HG03521 (cell line): ENCODE measurements at regions not wholly inside any gene's neighbourhood (a gene's known extent, or its start where the extent isn't known, plus 50 kb on each side); places are given as distances from the start of the nearest gene placed in this dataset.

Source experiments
- ATAC-seq: cut with Tn5 transposase; IDR thresholded peaks from one replicate; pipeline ENCODE4 v1.9.1; 2021; ENCODE audit warnings: mild to moderate bottlenecking, moderate library complexity; ENCODE audit not compliant: unreplicated experiment

GRCh38 chr12:88957358-88957757 is 377.1 kb upstream of the KITLG start:
- ATAC-seq = no peak

GRCh38 chr12:88955531-88955930 is 375.3 kb upstream of the KITLG start:
- no peak for ATAC-seq

- ATAC-seq = no peak
These were observed 372.8 kb upstream of the KITLG start for GRCh38 chr12:88953029-88953586.

GRCh38 chr12:88952562-88952942 is 372.3 kb upstream of the KITLG start:
- no peak for ATAC-seq

DNA sequence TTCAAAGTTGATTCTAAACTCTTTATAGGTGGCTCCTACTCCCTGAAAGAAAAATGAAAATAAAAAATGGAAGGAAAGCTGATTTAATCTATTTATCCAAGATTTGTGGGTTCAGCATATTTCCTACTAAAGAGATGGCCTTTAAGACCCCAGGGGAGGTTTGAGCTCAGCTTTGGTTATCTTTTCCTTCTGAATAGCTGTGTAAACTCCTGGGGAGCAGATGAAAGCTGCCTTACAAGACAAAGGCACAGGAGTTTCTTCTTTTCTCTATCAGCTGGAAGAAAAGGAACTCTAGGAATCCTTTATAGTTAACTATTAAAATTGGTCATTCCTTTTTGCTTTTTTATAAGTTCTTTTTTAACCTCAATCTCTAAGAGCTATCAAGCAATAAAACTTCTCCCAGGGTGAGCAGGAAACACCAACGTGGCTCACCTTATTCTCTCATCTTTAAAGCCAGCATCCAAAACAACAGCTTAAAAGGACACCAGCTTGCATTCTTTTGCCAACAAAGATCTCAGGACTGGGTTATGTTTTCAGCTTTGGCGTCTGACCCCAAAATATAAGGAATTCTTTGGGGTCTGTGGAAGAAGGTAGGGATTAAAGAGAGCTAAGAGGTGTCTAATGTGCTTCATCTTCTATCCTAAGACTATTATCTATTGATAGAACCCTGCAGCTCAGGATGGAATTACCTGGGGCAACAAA is 371.7 kb upstream of the KITLG start:
- ATAC-seq = no peak

- ATAC-seq = no peak
These were observed 370.9 kb upstream of the KITLG start for GRCh38 chr12:88951177-88951576.

DNA sequence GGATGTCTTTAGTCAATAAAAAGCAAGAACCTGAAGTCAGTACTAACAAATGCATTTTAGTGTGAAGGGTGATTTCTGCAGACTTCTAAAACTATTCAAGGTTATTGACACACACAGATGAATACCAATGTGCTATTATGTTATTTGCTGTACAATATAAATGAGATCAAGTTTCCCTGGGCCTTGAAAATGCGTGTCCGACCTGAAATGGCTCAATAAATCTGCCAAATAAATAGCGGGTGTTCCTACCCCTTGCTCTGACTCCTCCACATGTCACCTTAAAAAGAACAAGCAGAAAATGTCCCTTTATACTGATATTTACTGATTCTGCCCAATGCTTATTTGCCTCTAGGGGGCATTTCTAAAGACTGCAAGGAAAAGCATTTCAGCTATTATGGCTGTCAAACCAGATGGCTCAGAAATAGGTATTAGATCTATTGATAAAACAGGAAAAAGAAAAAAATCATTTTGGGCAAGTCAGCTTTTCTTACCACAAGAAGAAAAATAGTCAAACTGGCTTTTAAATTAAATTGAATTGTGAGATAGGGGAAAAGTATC is 367.3 kb upstream of the KITLG start:
- no peak for ATAC-seq

DNA sequence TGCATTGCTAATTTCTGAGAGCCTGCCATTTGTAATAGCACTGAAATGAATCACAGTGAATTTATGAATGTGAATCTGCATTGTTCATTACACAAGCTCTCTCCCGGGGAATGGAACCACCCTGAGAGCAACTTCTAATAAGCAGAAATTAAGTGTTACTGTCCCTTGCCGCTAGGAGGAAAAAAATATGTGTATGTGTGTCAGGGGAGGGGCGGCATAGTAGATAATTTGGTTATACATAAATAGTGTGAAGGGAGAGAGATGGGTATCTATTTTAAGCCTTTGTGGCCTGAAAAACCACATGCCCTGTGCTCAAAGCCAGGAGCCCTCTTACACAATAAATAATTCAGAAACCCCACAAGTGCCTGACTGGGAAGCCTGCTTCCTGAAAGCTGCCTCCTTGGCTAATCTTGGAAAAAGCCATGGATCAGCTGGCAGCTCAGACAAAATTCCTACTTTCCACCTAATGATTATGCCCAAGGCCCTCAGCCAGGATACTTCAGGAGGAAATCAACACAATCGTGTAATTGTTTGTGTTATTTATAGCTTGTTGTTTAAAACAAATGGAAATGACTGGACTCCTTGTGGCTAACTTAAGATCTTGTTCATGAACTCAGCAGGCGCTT is 366.2 kb upstream of the KITLG start:
- ATAC-seq = no peak

DNA sequence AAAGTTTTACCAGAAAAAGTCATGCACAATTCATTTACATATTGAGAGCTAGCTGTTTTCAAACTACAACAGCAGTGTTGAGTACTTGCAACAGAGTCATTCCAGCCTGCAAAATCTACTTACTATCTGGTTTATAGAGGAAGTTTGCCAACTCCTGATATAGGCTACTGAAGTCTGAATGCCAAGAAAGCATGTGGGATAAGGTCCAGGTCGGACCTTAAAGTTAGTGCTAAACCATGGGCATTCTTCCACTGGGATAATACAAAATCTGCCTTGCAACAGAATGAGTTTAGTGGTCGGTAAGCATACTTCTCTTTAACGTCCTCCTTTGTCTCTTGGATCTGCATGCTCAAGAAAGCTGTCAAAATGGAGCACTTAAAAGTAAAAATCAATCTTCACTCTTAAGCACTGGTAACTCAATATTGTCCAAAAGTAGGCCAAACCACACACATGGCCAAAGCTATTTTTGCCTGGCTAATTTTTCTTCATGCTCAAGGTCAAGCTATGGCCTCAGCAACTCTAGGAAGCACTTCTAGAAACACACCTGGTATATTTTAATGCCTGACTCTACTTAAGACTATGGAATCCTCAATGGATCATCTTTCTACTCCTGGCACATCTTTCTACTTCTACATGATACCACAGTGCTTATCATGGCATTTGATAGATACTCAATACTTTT is 364.9 kb upstream of the KITLG start:
- no peak for ATAC-seq

DNA sequence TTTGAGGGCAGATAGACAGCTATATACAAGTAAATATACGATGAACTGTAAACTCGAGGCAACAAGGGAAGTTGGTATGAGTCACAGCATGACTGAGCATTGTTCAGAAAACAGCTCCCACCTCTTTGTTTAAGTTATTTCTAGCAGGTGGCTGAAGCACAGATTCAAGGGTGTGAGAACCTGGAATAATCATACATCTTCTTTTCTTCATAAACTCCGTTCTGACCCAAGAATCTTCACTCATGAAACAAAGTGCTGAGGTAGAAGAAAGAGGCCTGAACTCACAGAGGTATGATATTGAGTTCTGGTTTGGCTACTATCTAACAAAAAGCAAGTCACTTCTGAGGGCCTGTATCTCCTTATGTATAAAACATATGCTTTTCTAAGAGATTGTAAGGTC is 364.1 kb upstream of the KITLG start:
- ATAC-seq = no peak

- no peak for ATAC-seq
These were observed 360.6 kb upstream of the KITLG start for GRCh38 chr12:88940854-88941253.

DNA sequence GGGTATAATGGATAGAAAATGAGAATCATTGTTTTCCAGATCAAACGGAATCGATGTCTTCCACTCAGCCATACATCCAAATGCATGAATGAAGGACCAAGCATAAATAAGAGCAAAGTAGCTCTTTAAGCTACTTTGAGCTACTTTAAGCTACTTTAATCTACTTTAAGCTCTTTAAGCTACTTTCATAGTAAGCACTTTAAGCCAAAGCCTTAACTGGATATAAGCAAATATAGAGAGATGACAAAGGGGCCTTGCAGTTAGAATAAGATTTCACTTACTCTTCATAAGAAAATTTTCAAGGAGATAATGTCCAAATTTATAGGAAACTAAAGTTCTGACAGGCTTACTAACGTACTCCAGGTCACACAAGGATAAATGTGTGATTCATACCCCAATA is 355.6 kb upstream of the KITLG start:
- no peak for ATAC-seq

- no peak for ATAC-seq
These were observed 354.0 kb upstream of the KITLG start for GRCh38 chr12:88934163-88934747.

DNA sequence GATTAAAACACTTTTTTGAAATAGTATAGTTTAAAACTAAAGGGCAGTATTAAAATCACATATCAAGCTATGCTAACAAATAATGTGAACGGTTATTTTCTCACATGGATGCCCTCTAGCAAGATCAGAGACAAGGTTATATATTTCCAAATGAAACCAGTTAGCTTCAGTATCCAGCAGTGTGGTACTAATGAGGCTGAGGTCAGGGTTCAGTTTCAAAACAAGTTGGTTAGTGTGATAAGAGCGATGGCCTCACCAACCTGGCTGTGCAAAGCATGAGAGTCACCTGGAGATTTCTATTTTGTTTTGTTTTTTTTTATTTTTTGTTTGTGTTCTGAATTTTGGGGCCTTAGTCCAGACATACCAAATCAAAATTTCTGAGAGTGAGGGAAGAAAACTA is 352.2 kb upstream of the KITLG start:
- no peak for ATAC-seq

- no peak for ATAC-seq
These were observed 351.3 kb upstream of the KITLG start for GRCh38 chr12:88931598-88931997.

GRCh38 chr12:88925454-88925853 is 345.2 kb upstream of the KITLG start:
- no peak for ATAC-seq

- no peak for ATAC-seq
These were observed 343.9 kb upstream of the KITLG start for GRCh38 chr12:88924162-88924561.

- no peak for ATAC-seq
These were observed 343.4 kb upstream of the KITLG start for GRCh38 chr12:88923631-88924030.

DNA sequence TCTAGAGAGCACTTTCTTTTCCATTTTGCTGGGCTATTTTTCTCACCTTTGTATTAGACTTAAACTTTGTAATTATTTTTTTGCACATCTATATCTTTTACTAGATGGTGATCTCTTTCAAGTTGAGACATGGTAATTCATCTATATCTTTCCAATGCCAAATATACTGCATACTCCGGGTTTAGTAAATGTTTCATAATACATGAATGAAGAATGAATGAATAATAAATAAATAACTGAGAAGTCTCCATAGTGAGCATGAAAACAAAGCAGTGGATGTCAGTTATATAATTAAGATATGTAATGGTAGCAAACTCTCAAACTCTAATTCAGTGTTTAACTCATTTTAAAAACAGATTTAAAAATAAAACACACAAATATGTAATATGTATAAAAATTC is 342.5 kb upstream of the KITLG start:
- ATAC-seq = no peak

DNA sequence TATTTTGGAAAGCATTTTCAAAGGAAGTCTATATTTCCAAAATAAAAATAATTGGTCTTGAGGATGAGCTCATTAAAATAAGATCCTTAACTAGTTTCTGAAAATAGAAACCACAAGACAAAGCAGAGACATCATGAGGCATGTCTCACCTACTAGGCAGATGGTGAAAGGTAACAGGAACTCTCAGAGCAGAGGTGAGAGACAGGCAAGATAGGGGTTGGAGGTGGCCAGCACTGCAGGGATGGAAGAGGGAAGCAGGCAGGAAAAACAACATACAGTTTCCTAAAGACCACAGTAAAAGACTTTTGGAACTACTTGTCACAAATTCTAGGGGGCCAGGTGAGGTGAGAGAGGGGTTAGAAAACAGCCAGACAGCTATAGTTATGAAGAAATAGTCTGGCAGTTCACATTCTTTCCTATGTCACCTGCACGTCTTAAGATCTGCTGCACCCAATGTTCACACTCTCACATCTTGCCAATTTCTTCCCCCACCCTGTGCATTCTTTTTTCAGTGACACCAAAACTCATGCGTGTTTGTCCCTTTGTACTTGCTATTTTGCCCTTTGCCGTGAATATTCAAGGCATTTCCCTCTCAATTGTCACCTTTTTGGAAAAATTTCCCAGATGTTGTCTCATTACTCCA is 341.7 kb upstream of the KITLG start:
- ATAC-seq = no peak

GRCh38 chr12:88921434-88921833 is 341.2 kb upstream of the KITLG start:
- ATAC-seq = no peak
